ENCODE measurements at regions not wholly inside any gene's neighbourhood (a gene's known extent, or its start where the extent isn't known, plus 50 kb on each side); places are given as distances from the start of the nearest gene placed in this dataset.

GRCh38 chr4:159481936-159482335, 379.1 kb downstream of the RAPGEF2 start (continued):
- no peak for TF ChIP-seq EHF (CRISPR knock-in tag; IDR thresholded peaks at IDR 0.05)
- TF ChIP-seq MYC (IDR thresholded peaks at IDR 0.05; ENCODE audit: borderline replicate concordance, low read length) = no peak

GRCh38 chr4:159483110-159483781, 380.4 kb downstream of the RAPGEF2 start:
- Histone ChIP-seq H3K27ac (no peak overlapping the region), H3K4me1 (0 out of 3 replicates have a peak, but pooled peaks cover 4% of the 10 kb centered on the region), H3K4me3 (no peak overlapping the region), H3K9me3 (no peaks in the 10 kb centered on the region), H3K4me2 (no peak overlapping the region)
- DNase-seq (ENCODE audit: low read depth in 1 of 2, low spot score in 1 of 2) (no peak), ATAC-seq (no peak), FAIRE-seq (no peak)
- CTCF ChIA-PET = no interaction called here
- WGBS (ENCODE audit: missing lambda C conversion rate) = 44% methylated on average over 5 of the region's 5 CpGs
- POLR2A ChIA-PET = no interaction called here
- TF ChIP-seq JUN (IDR thresholded peaks at IDR 0.05) (no peak), ATOH8 (CRISPR knock-in tag; IDR thresholded peaks at IDR 0.05; ENCODE audit: low read depth) (no peak), MYC (IDR thresholded peaks at IDR 0.05; ENCODE audit: borderline replicate concordance, low read length) (no peak), BCL3 (IDR thresholded peaks at IDR 0.05) (no peak), ELK1 (IDR thresholded peaks at IDR 0.05; ENCODE audit: low read depth, low read length) (no peak), FOSL2 (IDR thresholded peaks at IDR 0.05) (no peak), FOSL2 (CRISPR knock-in tag; IDR thresholded peaks at IDR 0.05) (no peak), BHLHE40 (IDR thresholded peaks at IDR 0.05; ENCODE audit: low read depth, low read length) (no peak), MAX (IDR thresholded peaks at IDR 0.05) (no peak), FOSB (CRISPR knock-in tag; IDR thresholded peaks at IDR 0.05) (no peak), ZNF302 (CRISPR knock-in tag; IDR thresholded peaks at IDR 0.05) (no peak)

- 56% methylated on average over 6 of the region's 6 CpGs for WGBS (ENCODE audit: missing lambda C conversion rate)
- DNase-seq (ENCODE audit: low read depth in 1 of 2, low spot score in 1 of 2) (no peak), FAIRE-seq (no peak), ATAC-seq (no peak)
- H3K27ac ChIP-seq = no peak overlapping the region
- H3K4me1 ChIP-seq = 0 out of 3 replicates have a peak, but pooled peaks cover 4% of the 10 kb centered on the region
- no peak overlapping the region for H3K4me2 ChIP-seq
- H3K9me3 ChIP-seq = no peaks in the 10 kb centered on the region
- ChIA-PET POLR2A (no interaction called here), CTCF (no interaction called here)
- no peak overlapping the region for H3K4me3 ChIP-seq
- TF ChIP-seq RARB (CRISPR knock-in tag; IDR thresholded peaks at IDR 0.05) = no peak
- TF ChIP-seq BHLHE40 (IDR thresholded peaks at IDR 0.05; ENCODE audit: low read depth, low read length) = no peak
- no peak for TF ChIP-seq CEBPB (IDR thresholded peaks at IDR 0.05)
- no peak for TF ChIP-seq HES2 (IDR thresholded peaks at IDR 0.05)
- TF ChIP-seq NFE2L2 (conservative IDR thresholded peaks at IDR 0.05; ENCODE audit: low read length) = no peak
- TF ChIP-seq POLR2AphosphoS2 (conservative IDR thresholded peaks at IDR 0.05; ENCODE audit: low read length) = no peak
- TF ChIP-seq RNF2 (IDR thresholded peaks at IDR 0.05; ENCODE audit: borderline replicate concordance, low read depth) = no peak
- no peak for TF ChIP-seq TFCP2L1 (CRISPR knock-in tag; IDR thresholded peaks at IDR 0.05)
- no peak for TF ChIP-seq RFX5 (IDR thresholded peaks at IDR 0.05)
- TF ChIP-seq KDM1A (IDR thresholded peaks at IDR 0.05; ENCODE audit: low read depth) = no peak
- no peak for TF ChIP-seq MAX (IDR thresholded peaks at IDR 0.05)
- no peak for TF ChIP-seq POLR2A (IDR thresholded peaks at IDR 0.05; ENCODE audit: low read length)
- TF ChIP-seq CBX8 (IDR thresholded peaks at IDR 0.05) = no peak
- TF ChIP-seq REST (IDR thresholded peaks at IDR 0.05) = no peak
- TF ChIP-seq CHD2 (IDR thresholded peaks at IDR 0.05; ENCODE audit: low read length, partially characterized antibody) = no peak
- TF ChIP-seq MAZ (IDR thresholded peaks at IDR 0.05; ENCODE audit: borderline replicate concordance, low read depth, low read length) = no peak
- no peak for TF ChIP-seq SREBF2 (IDR thresholded peaks at IDR 0.05)
Measured at GRCh38 chr4:159483782-159484741, 381.2 kb downstream of the RAPGEF2 start.
